GM12878 (cell line): ENCODE measurements at regions not wholly inside any gene's neighbourhood (a gene's known extent, or its start where the extent isn't known, plus 50 kb on each side); places are given as distances from the start of the nearest gene placed in this dataset.

Experiments used
- ATF2 ChIP-seq: IDR thresholded peaks from 2 replicates; pipeline ENCODE4 v1.6.1; 2012; ENCODE audit warnings: low read length, inconsistent platforms
- BCL11A ChIP-seq: IDR thresholded peaks from 2 replicates; pipeline ENCODE4 v1.6.1; 2011; ENCODE audit warnings: low read depth, low read length
- CTCF ChIP-seq, 3 experiments: IDR thresholded peaks in 2 of 3; conservative IDR thresholded peaks in 1 of 3; 2 replicates each; pipeline ENCODE4 v1.5.1; 2011; ENCODE audit warnings: low read depth in 3 of 3, low read length in 3 of 3, mild to moderate bottlenecking in 3 of 3, control low read depth in 2 of 3, moderate library complexity in 2 of 3, inconsistent platforms in 1 of 3, mixed read lengths in 1 of 3; ENCODE audit not compliant: control insufficient read depth in 2 of 3, insufficient read depth in 1 of 3; ENCODE audit errors: extremely low read depth in 1 of 3
- MEF2A ChIP-seq: IDR thresholded peaks from 2 replicates; pipeline ENCODE4 v1.6.1; 2011; ENCODE audit warnings: low read depth, mild to moderate bottlenecking, low read length, moderate library complexity; ENCODE audit not compliant: insufficient read depth
- NR2F1 ChIP-seq: fragments of 450-650 bp; conservative IDR thresholded peaks from 2 replicates; pipeline ENCODE4 v1.6.1; 2017; ENCODE audit warnings: mild to moderate bottlenecking
- POLR2A ChIP-seq: IDR thresholded peaks from 2 replicates; pipeline ENCODE4 v1.6.1; 2011; ENCODE audit warnings: low read depth, mild to moderate bottlenecking, low read length
- POLR2AphosphoS2 ChIP-seq: IDR thresholded peaks from 2 replicates; pipeline ENCODE4 v1.6.1; 2011; ENCODE audit warnings: low read depth, mild to moderate bottlenecking, low read length, improper control_type of control experiment, moderate library complexity
- SMAD5 ChIP-seq: IDR thresholded peaks from 2 replicates; pipeline ENCODE4 v1.6.1; 2016; ENCODE audit warnings: antibody characterized with exemption, low read depth
- STAT1 ChIP-seq: fragments of 450-650 bp; conservative IDR thresholded peaks from 2 replicates; pipeline ENCODE4 v1.6.1; 2014; ENCODE audit warnings: antibody characterized with exemption, mild to moderate bottlenecking
- SUZ12 ChIP-seq: fragments of 200-600 bp; sonication (generic); IDR thresholded peaks from one replicate; pipeline ENCODE4 v1.6.1; 2018; ENCODE audit warnings: antibody characterized with exemption, mild to moderate bottlenecking; ENCODE audit not compliant: unreplicated experiment
- TAF1 ChIP-seq: IDR thresholded peaks from 2 replicates; pipeline ENCODE4 v1.6.1; 2011; ENCODE audit warnings: mild to moderate bottlenecking, low read depth, low read length, borderline replicate concordance
- YY1 ChIP-seq: IDR thresholded peaks from 2 replicates; pipeline ENCODE4 v1.6.1; 2011; ENCODE audit warnings: low read depth, mild to moderate bottlenecking, low read length

- TF ChIP-seq CTCF (IDR thresholded peaks at IDR 0.05 in 2 of 3, conservative IDR thresholded peaks at IDR 0.05 in 1 of 3; ENCODE audit: control insufficient read depth in 2 of 3, extremely low read depth in 1 of 3, insufficient read depth in 1 of 3, low read depth in 3 of 3, low read length in 3 of 3) (no peak), ATF2 (no peak), SMAD5 (no peak), STAT1 (no peak), BCL11A (no peak), YY1 (no peak), MEF2A (no peak), POLR2AphosphoS2 (no peak), SUZ12 (no peak), TAF1 (no peak), NR2F1 (no peak), POLR2A (no peak)
These were observed 288.5 kb upstream of the ARSJ start for GRCh38 chr4:114267976-114268375.
